Esophagus squamous epithelium (tissue), 4 donors: ENCODE measurements at regions not wholly inside any gene's neighbourhood (a gene's known extent, or its start where the extent isn't known, plus 50 kb on each side); places are given as distances from the start of the nearest gene placed in this dataset.

Experiments
- CTCF ChIP-seq, 6 experiments: fragments of 450-650 bp in 4 of 6; fragments of 200-600 bp in 2 of 6; sonication (generic) in 2 of 6; IDR thresholded peaks; one replicate each; pipeline ENCODE4 v1.5.1; 2016 to 2019; ENCODE audit warnings: antibody characterized with exemption in 6 of 6, mild to moderate bottlenecking in 4 of 6, moderate library complexity in 4 of 6
- POLR2A ChIP-seq, 4 donors: fragments of 450-650 bp; IDR thresholded peaks; one replicate each; pipeline ENCODE4 v1.6.1; 2017; ENCODE audit warnings: antibody characterized with exemption in 4 of 4, mild to moderate bottlenecking in 4 of 4, moderate library complexity in 3 of 4

GRCh38 chr7:46150202-46150601, 229.1 kb upstream of the IGFBP3 start:
- no peak for TF ChIP-seq CTCF (IDR thresholded peaks at IDR 0.05)
- no peak for TF ChIP-seq POLR2A (IDR thresholded peaks at IDR 0.05)
